ENCODE measurements at regions not wholly inside any gene's neighbourhood (a gene's known extent, or its start where the extent isn't known, plus 50 kb on each side); places are given as distances from the start of the nearest gene placed in this dataset.

DNA sequence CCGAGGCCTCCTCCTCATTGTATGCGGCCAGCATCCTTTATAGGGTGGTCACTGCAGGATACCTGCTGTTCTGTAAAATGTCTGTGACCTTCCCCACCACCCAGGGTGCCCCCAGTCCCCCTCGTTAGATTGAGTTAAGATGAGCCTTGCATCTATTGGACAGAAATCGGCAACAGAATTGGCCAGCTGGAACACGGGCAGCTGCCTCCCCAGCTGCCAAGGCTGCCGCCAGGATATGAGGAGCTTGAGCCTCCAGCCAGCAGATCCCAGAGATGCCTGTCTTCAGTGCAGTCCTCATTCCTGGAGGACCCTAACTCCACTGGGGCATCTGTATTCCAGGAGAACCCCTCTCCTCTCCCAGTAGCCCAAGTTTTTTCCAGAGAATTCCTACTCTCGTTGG is 463.0 kb downstream of the TSHZ3 start:
- ATAC-seq (no peak), DNase-seq (no peak)
- H3K36me3 ChIP-seq (replicated peaks in 1 of 2; ENCODE audit: insufficient read depth in 1 of 2, low read depth in 2 of 2) = no peaks in the 10 kb centered on the region
- 63 to 68% methylated on average over 4 to 7 of the region's 7 CpGs for WGBS, 2 donors
- intact Hi-C loops (cut with DNase I) = no loop called here
- no peak for TF ChIP-seq POLR2A (IDR thresholded peaks at IDR 0.05)
- TF ChIP-seq CTCF (IDR thresholded peaks at IDR 0.05) = no peak
- no peak overlapping the region for H3K27ac ChIP-seq
- H3K4me1 ChIP-seq = no peaks in the 10 kb centered on the region
- H3K4me3 ChIP-seq = no peak overlapping the region
- H3K27me3 ChIP-seq = no peaks in the 10 kb centered on the region
- H3K9me3 ChIP-seq = no peaks in the 10 kb centered on the region

- DNase-seq (no peak), ATAC-seq (no peak)
- 69 to 82% methylated on average over 10 to 11 of the region's 11 CpGs for WGBS, 2 donors
- H3K4me1 ChIP-seq = no peaks in the 10 kb centered on the region
- TF ChIP-seq POLR2A (IDR thresholded peaks at IDR 0.05) = no peak
- TF ChIP-seq CTCF (IDR thresholded peaks at IDR 0.05) = no peak
- no peaks in the 10 kb centered on the region for H3K27me3 ChIP-seq
- H3K9me3 ChIP-seq = no peaks in the 10 kb centered on the region
- intact Hi-C loops (cut with DNase I) = no loop called here
- no peaks in the 10 kb centered on the region for H3K36me3 ChIP-seq (replicated peaks in 1 of 2; ENCODE audit: insufficient read depth in 1 of 2, low read depth in 2 of 2)
- no peak overlapping the region for H3K27ac ChIP-seq
- H3K4me3 ChIP-seq = no peak overlapping the region
Measured at GRCh38 chr19:30884146-30884812, 465.0 kb downstream of the TSHZ3 start.

DNA sequence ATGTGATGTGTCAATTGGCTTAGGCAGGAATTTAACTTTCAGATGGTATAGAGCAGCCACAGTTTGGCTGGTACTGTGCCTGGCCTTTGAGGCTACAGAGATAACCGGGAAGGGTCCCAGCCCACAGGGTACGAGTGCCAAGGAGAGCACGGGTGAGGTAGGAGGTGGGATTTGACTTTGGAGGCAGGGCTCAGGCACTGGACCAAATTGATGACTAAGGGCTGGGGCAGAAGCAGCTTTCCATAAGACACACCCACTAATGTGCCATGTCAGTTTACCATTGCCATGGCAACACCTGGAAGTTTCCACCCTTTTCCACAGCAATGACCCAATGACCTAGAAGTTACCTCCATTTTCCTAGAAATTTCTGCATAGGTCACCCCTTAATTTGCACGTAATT is 466.2 kb downstream of the TSHZ3 start:
- intact Hi-C loops (cut with DNase I) = no loop called here
- WGBS, 2 donors = 48 to 57% methylated on average over 4 of the region's 4 CpGs
- no peak for ATAC-seq

GRCh38 chr19:30882411-30883005 is 466.7 kb downstream of the TSHZ3 start:
- no peaks in the 10 kb centered on the region for H3K4me1 ChIP-seq
- no peak overlapping the region for H3K27ac ChIP-seq
- H3K4me3 ChIP-seq = no peak overlapping the region
- DNase-seq = no peak
- TF ChIP-seq CTCF (IDR thresholded peaks at IDR 0.05) (no peak), POLR2A (IDR thresholded peaks at IDR 0.05) (no peak)
- ATAC-seq = no peak
- no peaks in the 10 kb centered on the region for H3K36me3 ChIP-seq (replicated peaks in 1 of 2; ENCODE audit: insufficient read depth in 1 of 2, low read depth in 2 of 2)
- no peaks in the 10 kb centered on the region for H3K27me3 ChIP-seq
- intact Hi-C loops (cut with DNase I) = no loop called here
- H3K9me3 ChIP-seq = no peaks in the 10 kb centered on the region
- WGBS, 2 donors = 42 to 69% methylated on average over 7 of the region's 7 CpGs

More for the DNA sequence above, 466.2 kb downstream of the TSHZ3 start:
- Histone ChIP-seq H3K36me3 (replicated peaks in 1 of 2; ENCODE audit: insufficient read depth in 1 of 2, low read depth in 2 of 2) (no peaks in the 10 kb centered on the region), H3K4me1 (no peaks in the 10 kb centered on the region), H3K4me3 (no peak overlapping the region), H3K27ac (no peak overlapping the region), H3K9me3 (no peaks in the 10 kb centered on the region), H3K27me3 (no peaks in the 10 kb centered on the region)
- no peak for DNase-seq
- TF ChIP-seq POLR2A (IDR thresholded peaks at IDR 0.05) (no peak), CTCF (IDR thresholded peaks at IDR 0.05) (no peak)

GRCh38 chr19:30881930-30882329 is 467.3 kb downstream of the TSHZ3 start:
- TF ChIP-seq POLR2A (IDR thresholded peaks at IDR 0.05) (no peak), CTCF (IDR thresholded peaks at IDR 0.05) (no peak)
- H3K36me3 ChIP-seq (replicated peaks in 1 of 2; ENCODE audit: insufficient read depth in 1 of 2, low read depth in 2 of 2) = no peaks in the 10 kb centered on the region
- WGBS, 2 donors = 59 to 61% methylated on average over 2 of the region's 2 CpGs
- no peak overlapping the region for H3K27ac ChIP-seq
- no peaks in the 10 kb centered on the region for H3K4me1 ChIP-seq
- H3K27me3 ChIP-seq = no peaks in the 10 kb centered on the region
- H3K4me3 ChIP-seq = no peak overlapping the region
- intact Hi-C loops (cut with DNase I) = no loop called here
- no peaks in the 10 kb centered on the region for H3K9me3 ChIP-seq
- no peak for ATAC-seq
- DNase-seq = no peak

Data from body of pancreas (tissue), 4 donors.